A549 (cell line): ENCODE measurements at regions not wholly inside any gene's neighbourhood (a gene's known extent, or its start where the extent isn't known, plus 50 kb on each side); places are given as distances from the start of the nearest gene placed in this dataset.

Experiments used
- BHLHE40 ChIP-seq: IDR thresholded peaks from 2 replicates; pipeline ENCODE4 v1.6.1; 2012; ENCODE audit warnings: low read depth, low read length, inconsistent platforms
- CHD4 ChIP-seq: fragments of 200-600 bp; sonication (generic); IDR thresholded peaks from 2 replicates; pipeline ENCODE4 v1.6.1; 2016; ENCODE audit warnings: antibody characterized with exemption, mild to moderate bottlenecking, borderline replicate concordance
- EP300 ChIP-seq, 2 experiments: fragments of >200 bp; sonication (Bioruptor Twin); formaldehyde crosslinking; IDR thresholded peaks; 2 replicates in 1 of 2; 3 replicates in 1 of 2; pipeline ENCODE4 v1.6.1; 2016 to 2017
- ESRRA ChIP-seq: fragments of 150-350 bp; IDR thresholded peaks from 2 replicates; pipeline ENCODE4 v1.6.1; 2014; ENCODE audit warnings: mild to moderate bottlenecking, low read length, borderline replicate concordance
- POLR2A ChIP-seq: IDR thresholded peaks from 2 replicates; pipeline ENCODE4 v1.6.1; 2012; ENCODE audit warnings: mild to moderate bottlenecking, low read length
- POLR2AphosphoS2 ChIP-seq: conservative IDR thresholded peaks from 2 replicates; pipeline ENCODE4 v1.6.1; 2012; ENCODE audit warnings: low read length, improper control_type of control experiment, inconsistent platforms
- RCOR1 ChIP-seq: fragments of 150-350 bp; IDR thresholded peaks from 2 replicates; pipeline ENCODE4 v1.6.1; 2014; ENCODE audit warnings: antibody characterized with exemption, low read length, low read depth
- TF ChIP-seq, protein P1 (sequence below): fragments of >200 bp; sonication (Bioruptor Twin); formaldehyde crosslinking; IDR thresholded peaks from 3 replicates; pipeline ENCODE4 v1.5.1; 2016

DNA sequence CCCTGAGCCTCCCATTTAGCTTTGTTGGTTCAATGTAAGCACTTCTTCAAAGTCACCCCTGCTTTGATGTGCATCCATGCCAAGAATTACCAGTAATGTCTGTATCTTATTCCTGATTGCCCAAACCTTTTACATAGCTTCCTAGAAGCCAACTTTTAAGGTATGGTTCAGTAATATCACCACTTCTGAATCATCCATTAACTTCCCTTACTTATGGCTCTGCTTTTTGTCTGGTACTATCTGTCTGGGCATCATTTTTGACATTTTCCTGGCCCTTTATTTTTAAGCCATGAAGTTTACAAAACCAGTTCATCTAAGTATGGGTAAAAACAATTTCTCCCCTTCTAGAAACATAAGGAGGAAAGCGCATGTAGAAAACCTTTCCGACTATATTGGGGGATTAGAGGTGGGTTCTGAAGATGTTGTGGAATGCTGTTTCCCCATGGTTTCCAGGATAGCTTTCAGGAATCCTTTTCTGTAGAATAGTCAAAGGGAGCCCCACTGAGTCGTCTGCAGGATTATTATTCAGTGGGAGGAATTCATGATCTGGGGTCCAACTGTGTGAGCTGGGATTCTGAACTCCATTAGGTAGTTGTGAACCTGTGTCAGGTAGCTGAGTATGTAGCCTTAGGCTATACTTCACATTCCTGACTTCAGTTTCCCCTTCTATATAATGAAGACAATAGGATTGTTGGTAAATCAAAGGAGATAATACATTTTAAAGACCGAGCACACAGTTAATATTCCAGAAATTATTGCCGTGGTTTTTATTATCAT, 163.8 kb downstream of the SUCLA2 start:
- TF ChIP-seq CHD4 (no peak), BHLHE40 (no peak), POLR2AphosphoS2 (no peak), EP300 (IDR thresholded peaks at IDR 0.05) (no peak), POLR2A (no peak), RCOR1 (no peak), ESRRA (no peak)
- TF ChIP-seq, protein P1, sequence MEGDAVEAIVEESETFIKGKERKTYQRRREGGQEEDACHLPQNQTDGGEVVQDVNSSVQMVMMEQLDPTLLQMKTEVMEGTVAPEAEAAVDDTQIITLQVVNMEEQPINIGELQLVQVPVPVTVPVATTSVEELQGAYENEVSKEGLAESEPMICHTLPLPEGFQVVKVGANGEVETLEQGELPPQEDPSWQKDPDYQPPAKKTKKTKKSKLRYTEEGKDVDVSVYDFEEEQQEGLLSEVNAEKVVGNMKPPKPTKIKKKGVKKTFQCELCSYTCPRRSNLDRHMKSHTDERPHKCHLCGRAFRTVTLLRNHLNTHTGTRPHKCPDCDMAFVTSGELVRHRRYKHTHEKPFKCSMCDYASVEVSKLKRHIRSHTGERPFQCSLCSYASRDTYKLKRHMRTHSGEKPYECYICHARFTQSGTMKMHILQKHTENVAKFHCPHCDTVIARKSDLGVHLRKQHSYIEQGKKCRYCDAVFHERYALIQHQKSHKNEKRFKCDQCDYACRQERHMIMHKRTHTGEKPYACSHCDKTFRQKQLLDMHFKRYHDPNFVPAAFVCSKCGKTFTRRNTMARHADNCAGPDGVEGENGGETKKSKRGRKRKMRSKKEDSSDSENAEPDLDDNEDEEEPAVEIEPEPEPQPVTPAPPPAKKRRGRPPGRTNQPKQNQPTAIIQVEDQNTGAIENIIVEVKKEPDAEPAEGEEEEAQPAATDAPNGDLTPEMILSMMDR = no peak
